Ureter (tissue), 1 donor: ENCODE measurements at regions not wholly inside any gene's neighbourhood (a gene's known extent, or its start where the extent isn't known, plus 50 kb on each side); places are given as distances from the start of the nearest gene placed in this dataset.
"Not testable (repeated sequence)": the region's sequence is repeated elsewhere in the genome, so short reads cannot be mapped to it uniquely, and the experiment has no call there.

Source experiments
- DNase-seq: peaks from one replicate; pipeline ENCODE4 v3.0.0-alpha.2; 2020; ENCODE audit warnings: low spot score
- donor health status: DM: yes; HTN: yes; CAD: no.

GRCh38 chr12:34223640-34224039 lies 201.3 kb downstream of the ALG10 start:
- DNase-seq: no peak

GRCh38 chr12:34226044-34226443 lies 203.7 kb downstream of the ALG10 start:
- not testable (repeated sequence) for DNase-seq

GRCh38 chr12:34228046-34228445 lies 205.8 kb downstream of the ALG10 start:
- not testable (repeated sequence) for DNase-seq

GRCh38 chr12:34229033-34229432 lies 206.7 kb downstream of the ALG10 start:
- not testable (repeated sequence) for DNase-seq

- DNase-seq: no peak
Observed at GRCh38 chr12:34233618-34234017, 211.3 kb downstream of the ALG10 start.

GRCh38 chr12:34236073-34236472 lies 213.8 kb downstream of the ALG10 start:
- DNase-seq: no peak

GRCh38 chr12:34244608-34245007 lies 222.3 kb downstream of the ALG10 start:
- no peak for DNase-seq

- DNase-seq: no peak
Observed at GRCh38 chr12:34249271-34249670, 227.0 kb downstream of the ALG10 start.

GRCh38 chr12:34251879-34252278 lies 229.6 kb downstream of the ALG10 start:
- DNase-seq: not testable (repeated sequence)

GRCh38 chr12:34253674-34254073 lies 231.4 kb downstream of the ALG10 start:
- no peak for DNase-seq

GRCh38 chr12:34257093-34257492 lies 234.8 kb downstream of the ALG10 start:
- no peak for DNase-seq

GRCh38 chr12:34262140-34262539 lies 239.8 kb downstream of the ALG10 start:
- not testable (repeated sequence) for DNase-seq

- DNase-seq: no peak
Observed at GRCh38 chr12:34264110-34264509, 241.8 kb downstream of the ALG10 start.

GRCh38 chr12:34273703-34274102 lies 251.4 kb downstream of the ALG10 start:
- DNase-seq: not testable (repeated sequence)

- DNase-seq: no peak
Observed at GRCh38 chr12:34275129-34275528, 252.8 kb downstream of the ALG10 start.

GRCh38 chr12:34286483-34286882 lies 264.2 kb downstream of the ALG10 start:
- no peak for DNase-seq

GRCh38 chr12:34286934-34287333 lies 264.6 kb downstream of the ALG10 start:
- DNase-seq: no peak

GRCh38 chr12:34287437-34287836 lies 265.1 kb downstream of the ALG10 start:
- DNase-seq: no peak

- DNase-seq: no peak
Observed at GRCh38 chr12:34287986-34288962, 266.0 kb downstream of the ALG10 start.

GRCh38 chr12:34288963-34289345 lies 266.7 kb downstream of the ALG10 start:
- no peak for DNase-seq

GRCh38 chr12:34289431-34290380 lies 267.4 kb downstream of the ALG10 start:
- DNase-seq: no peak

GRCh38 chr12:34290381-34290995 lies 268.2 kb downstream of the ALG10 start:
- no peak for DNase-seq
